HG02870 (cell line): ENCODE measurements at regions not wholly inside any gene's neighbourhood (a gene's known extent, or its start where the extent isn't known, plus 50 kb on each side); places are given as distances from the start of the nearest gene placed in this dataset.
"Not testable (repeated sequence)": the region's sequence is repeated elsewhere in the genome, so short reads cannot be mapped to it uniquely, and the experiment has no call there.

ENCODE experiments used
- ATAC-seq: cut with Tn5 transposase; IDR thresholded peaks from one replicate; pipeline ENCODE4 v1.9.1; 2021; ENCODE audit warnings: mild to moderate bottlenecking, moderate library complexity; ENCODE audit not compliant: unreplicated experiment

DNA sequence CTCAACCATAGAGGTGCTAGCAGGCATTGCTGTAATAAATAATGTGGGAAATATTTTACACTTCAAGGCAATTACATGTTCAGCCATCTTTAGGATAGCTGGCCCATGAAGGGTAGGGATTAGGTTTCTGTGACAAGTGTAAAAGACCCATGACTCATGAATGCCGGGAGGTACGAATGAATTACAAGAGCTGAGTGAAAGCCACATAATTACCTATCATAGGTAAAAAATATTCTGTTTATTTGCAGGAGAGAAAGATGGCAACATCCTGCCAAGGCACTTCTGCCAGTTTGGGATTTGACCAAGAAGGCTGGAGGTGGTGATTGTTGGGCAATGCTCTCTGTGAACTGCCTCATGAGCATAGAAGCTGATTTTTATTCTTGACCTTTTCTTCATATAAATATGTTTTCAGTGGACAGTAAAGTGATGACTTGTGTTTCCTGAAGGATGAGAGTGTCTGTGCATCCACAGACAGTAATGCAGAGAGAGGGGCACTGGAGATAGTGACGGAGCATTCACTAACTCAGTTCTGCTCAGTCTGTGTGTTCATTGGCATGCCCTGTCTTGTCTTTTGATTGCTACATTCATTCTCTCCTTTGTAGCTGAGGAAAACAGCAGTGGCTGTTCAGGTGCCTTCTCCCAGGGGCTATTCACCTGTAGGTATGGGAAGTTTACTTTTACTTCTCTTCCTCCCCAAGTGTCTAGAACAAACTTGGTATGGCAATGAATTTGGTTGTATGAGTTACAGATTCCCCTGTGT, 481.1 kb downstream of the TFAP2B start:
- no peak for ATAC-seq

- peak; percentile 35 for ATAC-seq
Observed at GRCh38 chr6:51300510-51300909, 481.8 kb downstream of the TFAP2B start.

DNA sequence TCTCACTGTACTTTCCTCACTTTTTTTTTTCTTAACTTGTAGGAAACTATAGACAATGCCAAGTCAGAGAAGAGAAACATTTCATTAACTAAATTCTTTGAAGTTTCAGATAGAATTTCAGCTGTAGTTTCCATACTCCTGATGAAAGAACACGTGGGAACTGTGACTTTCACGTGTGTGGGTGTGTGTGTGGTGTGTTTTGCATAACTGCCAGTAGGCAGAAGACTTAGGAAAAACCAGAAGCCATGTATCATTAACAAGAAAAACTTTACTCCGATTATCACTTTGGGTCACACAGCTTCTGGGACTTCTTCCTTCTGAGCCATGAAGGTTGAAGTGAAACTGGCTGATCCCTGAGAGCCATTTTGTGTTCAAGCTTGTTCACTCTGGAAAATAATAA, 483.3 kb downstream of the TFAP2B start:
- ATAC-seq, result peak; percentile 50

DNA sequence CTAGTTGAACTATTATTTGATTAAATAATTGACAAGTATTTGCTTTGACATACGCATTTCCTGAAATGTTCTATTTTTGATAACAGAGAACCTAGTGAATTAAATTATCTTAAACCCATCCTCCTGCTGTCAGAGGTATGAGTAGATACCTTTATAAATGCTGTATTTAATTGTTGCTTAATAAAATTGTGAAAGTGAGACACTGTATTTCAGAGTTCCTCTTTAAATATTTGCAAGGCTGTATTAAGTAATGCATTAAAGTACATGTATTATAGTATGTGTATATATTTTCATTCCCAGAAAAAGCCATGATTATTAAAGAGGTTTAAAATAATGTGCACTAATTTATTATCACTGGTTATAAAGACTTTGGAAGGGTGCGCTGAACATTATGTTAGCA, 483.8 kb downstream of the TFAP2B start:
- no peak for ATAC-seq

DNA sequence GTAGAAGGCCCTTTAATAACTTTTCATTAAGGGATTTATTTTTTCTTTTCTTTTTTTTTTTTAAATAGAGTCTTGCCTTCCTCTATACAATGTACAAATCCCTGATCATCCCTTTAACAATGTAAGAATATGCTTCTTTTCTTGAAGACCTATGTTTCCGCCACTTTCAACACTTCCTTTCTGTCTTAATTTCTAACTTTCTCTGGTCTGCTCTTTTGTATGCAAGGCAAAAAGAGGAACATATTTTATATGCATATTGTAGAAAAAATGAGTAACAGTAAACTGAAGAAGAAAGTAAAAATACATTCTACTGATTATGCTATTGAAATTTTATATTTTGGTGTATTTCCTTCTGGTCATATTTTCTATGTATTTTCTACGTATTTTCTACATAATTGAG, 484.7 kb downstream of the TFAP2B start:
- ATAC-seq, result no peak

- no peak for ATAC-seq
Observed at GRCh38 chr6:51314965-51315364, 496.3 kb downstream of the TFAP2B start.

DNA sequence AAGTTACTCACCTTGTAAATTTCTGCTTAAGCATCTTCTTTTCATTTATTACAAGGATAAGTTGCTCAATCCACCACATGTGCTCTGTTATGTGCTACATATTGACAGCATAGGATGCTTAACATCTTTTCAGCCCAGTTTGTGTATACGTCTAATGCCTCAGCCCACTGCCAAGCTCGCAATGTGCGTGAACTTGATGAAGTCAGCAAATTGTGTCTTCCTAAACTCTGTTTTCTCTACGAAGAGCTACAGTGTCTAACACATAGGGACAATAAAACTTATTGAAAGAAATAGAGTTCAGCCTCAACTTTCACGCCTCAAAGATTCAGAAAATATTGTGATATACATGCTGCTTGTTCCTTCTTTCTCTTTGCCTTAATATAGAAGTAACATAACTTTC, 500.0 kb downstream of the TFAP2B start:
- no peak for ATAC-seq

DNA sequence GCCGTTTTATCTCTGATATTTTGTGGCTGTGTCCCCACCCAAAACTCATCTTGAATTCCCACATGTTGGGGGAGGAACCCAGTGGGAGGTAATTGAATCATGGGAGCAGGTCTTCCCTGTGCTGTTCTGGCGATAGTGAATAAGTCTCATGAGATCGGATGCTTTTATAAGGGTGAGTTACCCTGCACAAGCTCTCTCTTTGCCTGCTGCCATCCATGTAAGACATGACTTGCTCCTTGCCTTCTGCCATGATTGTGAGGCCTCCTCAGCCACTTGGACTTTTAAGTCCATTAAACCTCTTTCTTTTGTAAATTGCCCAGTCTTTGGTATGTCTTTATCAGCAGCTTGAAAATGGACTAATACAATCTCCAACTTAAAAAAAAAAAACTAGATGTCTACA, 502.8 kb downstream of the TFAP2B start:
- not testable (repeated sequence) for ATAC-seq

GRCh38 chr6:51322505-51322904, 503.8 kb downstream of the TFAP2B start:
- no peak for ATAC-seq

DNA sequence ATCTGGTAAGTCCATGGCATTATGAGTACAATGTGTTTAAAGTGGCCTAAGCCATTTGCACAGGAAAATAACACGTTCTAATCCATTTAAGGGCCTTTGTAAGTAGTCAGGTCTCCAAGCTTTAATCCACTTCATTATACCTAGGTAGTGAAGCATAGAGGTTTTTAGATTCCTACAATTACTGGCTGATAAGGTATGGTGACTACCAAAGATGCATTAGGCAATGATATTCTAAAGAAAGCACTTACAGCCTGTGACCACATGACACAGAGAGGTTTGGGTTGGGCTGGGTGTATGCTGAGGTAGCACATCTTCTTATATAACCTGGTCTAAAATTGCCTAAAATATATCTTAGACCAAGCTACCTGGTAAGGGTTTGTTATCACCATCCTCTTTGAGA, 504.4 kb downstream of the TFAP2B start:
- no peak for ATAC-seq

- ATAC-seq, result no peak
Observed at GRCh38 chr6:51330971-51331370, 512.3 kb downstream of the TFAP2B start.

- ATAC-seq, result no peak
Observed at GRCh38 chr6:51335543-51335942, 516.9 kb downstream of the TFAP2B start.

GRCh38 chr6:51336185-51336584, 517.5 kb downstream of the TFAP2B start:
- no peak for ATAC-seq

GRCh38 chr6:51337277-51337676, 518.6 kb downstream of the TFAP2B start:
- ATAC-seq, result no peak

GRCh38 chr6:51339108-51339507, 520.4 kb downstream of the TFAP2B start:
- no peak for ATAC-seq

- no peak for ATAC-seq
Observed at GRCh38 chr6:51339728-51340127, 521.1 kb downstream of the TFAP2B start.

- ATAC-seq, result no peak
Observed at GRCh38 chr6:51342393-51342792, 523.7 kb downstream of the TFAP2B start.

- no peak for ATAC-seq
Observed at GRCh38 chr6:51349857-51350256, 531.2 kb downstream of the TFAP2B start.

DNA sequence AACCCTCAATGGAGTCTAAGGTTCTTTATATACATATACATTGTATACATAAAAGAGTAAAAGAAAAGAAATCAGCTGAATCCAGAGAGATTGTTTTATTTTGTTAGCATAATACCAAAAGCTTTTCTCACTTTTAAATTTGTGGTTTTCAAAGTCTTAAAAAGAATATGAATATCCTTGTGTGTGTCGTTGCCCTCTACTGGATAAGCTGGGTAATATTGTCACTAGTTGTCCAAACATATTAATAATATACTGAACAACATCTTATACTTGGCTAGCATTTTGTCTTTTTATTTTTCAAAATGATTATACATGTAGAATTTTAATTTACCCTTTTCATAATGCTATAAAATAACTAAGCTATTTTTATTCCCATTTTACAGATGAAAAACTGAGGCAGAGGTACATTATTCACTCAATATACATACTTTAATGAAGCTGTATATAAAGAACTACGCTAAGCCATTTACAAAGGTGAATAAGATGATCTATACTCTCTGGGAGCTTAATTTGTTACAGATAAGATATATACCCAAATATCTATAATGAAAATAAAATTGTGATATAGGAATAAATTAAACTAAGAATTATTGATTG, 531.7 kb downstream of the TFAP2B start:
- no peak for ATAC-seq

DNA sequence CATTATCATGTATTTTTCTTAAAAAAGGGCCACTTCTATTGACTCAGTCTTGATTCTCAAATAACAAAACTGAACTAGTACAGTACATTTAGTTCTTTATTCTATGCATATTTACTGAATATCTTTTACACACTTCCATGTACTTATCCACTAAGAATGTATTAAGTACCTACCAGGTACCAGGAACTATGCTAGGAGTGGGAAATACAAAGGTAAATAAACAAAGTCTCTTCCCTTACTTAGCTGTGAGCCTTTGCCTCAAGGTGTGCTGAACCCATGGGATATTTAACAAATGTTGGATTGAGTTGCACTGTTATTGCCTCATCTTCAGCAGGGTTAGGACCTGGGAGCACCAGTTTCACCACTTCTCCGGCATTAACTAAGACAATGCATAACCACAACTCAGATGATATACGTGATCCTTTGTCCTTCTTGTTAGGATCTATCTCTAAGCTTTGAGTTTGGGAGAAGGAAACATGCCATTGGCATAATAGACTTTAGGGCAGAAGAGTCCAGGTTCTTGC, 533.9 kb downstream of the TFAP2B start:
- ATAC-seq, result no peak

DNA sequence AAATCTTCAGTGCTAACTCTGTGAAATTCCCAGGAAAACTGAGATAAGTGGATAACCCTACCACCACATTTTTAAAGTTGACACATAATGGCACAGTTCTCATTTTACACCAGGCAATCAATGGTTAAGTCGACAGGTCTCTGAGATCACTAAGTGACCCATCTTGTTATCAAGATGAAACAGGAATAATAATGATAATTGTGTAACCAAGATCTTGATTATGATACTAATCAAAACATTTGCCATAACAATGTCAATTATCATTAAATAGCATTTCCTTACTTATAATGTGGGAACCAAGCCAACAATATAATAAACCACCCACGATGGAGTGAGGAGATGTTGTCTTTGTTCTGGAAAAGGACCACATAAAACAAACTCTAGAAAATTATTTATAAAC, 541.6 kb downstream of the TFAP2B start:
- no peak for ATAC-seq

DNA sequence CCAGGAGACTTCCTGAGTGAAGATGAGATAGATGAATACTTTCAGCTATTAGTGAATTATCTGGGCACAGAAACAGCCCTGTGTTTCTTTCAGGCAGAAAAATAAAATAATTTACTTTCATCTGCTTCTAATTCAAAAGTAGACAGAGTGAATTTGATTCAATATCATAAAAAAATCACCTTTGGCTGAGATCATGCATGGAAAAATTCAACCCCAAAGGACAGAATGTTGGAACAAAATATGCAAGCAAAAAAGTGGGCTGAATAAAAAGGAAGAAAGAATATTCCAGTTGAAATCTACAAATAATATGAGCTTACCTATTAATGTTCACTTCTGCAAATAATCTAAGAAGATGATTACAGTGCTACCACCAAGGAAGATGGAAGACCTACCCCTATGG, 546.9 kb downstream of the TFAP2B start:
- ATAC-seq, result no peak

DNA sequence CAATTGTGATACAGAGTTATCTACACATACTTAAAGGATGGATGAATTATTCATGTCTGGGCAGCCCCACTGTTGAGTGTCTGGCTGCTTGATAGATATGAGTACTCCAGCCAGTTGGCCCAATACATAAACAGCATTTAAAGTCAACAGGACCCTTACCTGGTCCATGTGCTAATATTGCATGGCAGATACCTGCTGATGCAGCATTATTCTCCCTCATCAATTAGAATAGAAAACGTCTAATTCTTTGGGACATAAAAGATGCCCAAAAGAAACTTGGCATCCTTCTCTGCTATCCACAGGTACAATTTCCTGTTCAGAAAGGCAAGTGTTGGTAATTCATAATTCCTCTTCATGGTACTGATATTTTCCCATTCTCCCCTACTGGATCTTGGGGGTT, 550.8 kb downstream of the TFAP2B start:
- no peak for ATAC-seq
